Mesothelial cell of epicardium (in vitro differentiated cells): ENCODE measurements at regions not wholly inside any gene's neighbourhood (a gene's known extent, or its start where the extent isn't known, plus 50 kb on each side); places are given as distances from the start of the nearest gene placed in this dataset.

ENCODE experiments used
- DNase-seq, 2 experiments: peaks; one replicate each; pipeline ENCODE4 v3.0.0; 2021; ENCODE audit warnings: low spot score in 2 of 2; ENCODE audit not compliant: unreplicated experiment in 2 of 2
- H3K27ac Mint-ChIP-seq: 2 replicates; pipeline ENCODE4 v1.8.0; 2021; ENCODE audit warnings: mixed read lengths
- H3K27me3 Mint-ChIP-seq: 2 replicates; pipeline ENCODE4 v1.8.0; 2021; ENCODE audit warnings: low read depth, mixed read lengths
- H3K36me3 Mint-ChIP-seq: 2 replicates; pipeline ENCODE4 v1.8.0; 2021; ENCODE audit warnings: mixed read lengths
- H3K4me1 Mint-ChIP-seq: 2 replicates; pipeline ENCODE4 v1.8.0; 2021; ENCODE audit warnings: mixed read lengths
- H3K4me3 Mint-ChIP-seq: 2 replicates; pipeline ENCODE4 v1.8.0; 2021; ENCODE audit warnings: mild to moderate bottlenecking, moderate library complexity, mixed read lengths
- H3K9me3 Mint-ChIP-seq: 2 replicates; pipeline ENCODE4 v1.8.0; 2021; ENCODE audit warnings: mixed read lengths
- TF ChIP-seq, protein P1 (sequence below): fragments of 200-600 bp; sonication (generic); IDR thresholded peaks from one replicate; pipeline ENCODE4 v1.5.0; 2021; ENCODE audit warnings: antibody characterized with exemption; ENCODE audit not compliant: unreplicated experiment

DNA sequence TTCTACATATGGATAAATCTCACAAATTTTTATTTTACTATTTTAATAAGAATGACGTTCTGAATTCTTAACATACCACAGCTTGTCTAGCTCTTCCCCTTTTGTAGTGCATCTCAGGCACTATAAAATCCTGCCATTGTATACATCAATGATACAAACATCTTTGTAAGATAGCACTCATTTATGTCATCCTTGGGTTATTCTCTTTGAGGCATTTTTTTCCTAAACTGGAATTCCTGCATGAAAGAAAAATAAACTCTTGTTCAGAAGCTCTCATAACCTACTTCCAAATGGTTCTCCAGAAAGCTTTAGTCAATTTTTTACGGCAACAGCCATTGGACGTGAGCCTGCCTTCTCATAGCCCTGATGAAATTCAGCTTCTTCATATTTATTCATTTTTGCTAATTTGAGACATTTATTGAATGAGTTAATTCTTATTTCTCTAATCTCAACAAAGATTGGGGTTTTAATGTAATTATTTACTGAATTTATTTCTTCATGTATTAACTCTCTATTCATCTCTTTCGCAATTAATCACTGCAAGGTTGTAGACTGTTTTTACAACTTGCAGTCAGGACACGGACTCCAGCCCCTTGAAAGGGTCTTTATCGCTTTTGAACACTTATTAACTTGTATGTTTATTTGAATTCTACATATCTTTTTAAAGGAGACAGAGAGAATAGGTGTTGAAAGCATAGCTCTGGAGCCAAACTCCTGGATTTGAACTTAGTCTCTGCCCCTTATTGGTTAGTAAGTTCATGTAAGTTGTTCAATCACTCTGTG is 57.6 kb upstream of the PARD3B start:
- DNase-seq: no peak
- Mint-ChIP-seq H3K36me3 (no peaks in the 10 kb centered on the region), H3K4me1 (peaks cover 2% of the 10 kb centered on the region), H3K27ac (no peak overlapping the region), H3K27me3 (no peaks in the 10 kb centered on the region), H3K4me3 (no peak overlapping the region), H3K9me3 (no peaks in the 10 kb centered on the region)
- TF ChIP-seq, protein P1, sequence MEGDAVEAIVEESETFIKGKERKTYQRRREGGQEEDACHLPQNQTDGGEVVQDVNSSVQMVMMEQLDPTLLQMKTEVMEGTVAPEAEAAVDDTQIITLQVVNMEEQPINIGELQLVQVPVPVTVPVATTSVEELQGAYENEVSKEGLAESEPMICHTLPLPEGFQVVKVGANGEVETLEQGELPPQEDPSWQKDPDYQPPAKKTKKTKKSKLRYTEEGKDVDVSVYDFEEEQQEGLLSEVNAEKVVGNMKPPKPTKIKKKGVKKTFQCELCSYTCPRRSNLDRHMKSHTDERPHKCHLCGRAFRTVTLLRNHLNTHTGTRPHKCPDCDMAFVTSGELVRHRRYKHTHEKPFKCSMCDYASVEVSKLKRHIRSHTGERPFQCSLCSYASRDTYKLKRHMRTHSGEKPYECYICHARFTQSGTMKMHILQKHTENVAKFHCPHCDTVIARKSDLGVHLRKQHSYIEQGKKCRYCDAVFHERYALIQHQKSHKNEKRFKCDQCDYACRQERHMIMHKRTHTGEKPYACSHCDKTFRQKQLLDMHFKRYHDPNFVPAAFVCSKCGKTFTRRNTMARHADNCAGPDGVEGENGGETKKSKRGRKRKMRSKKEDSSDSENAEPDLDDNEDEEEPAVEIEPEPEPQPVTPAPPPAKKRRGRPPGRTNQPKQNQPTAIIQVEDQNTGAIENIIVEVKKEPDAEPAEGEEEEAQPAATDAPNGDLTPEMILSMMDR: no peak

GRCh38 chr2:204491528-204491927 is 53.7 kb upstream of the PARD3B start:
- Mint-ChIP-seq H3K4me3 (no peak overlapping the region), H3K27me3 (no peaks in the 10 kb centered on the region), H3K27ac (no peak overlapping the region), H3K36me3 (no peaks in the 10 kb centered on the region), H3K9me3 (peaks cover 5% of the 10 kb centered on the region), H3K4me1 (peaks cover 2% of the 10 kb centered on the region)
- no peak for DNase-seq
- TF ChIP-seq, protein P1: no peak

DNA sequence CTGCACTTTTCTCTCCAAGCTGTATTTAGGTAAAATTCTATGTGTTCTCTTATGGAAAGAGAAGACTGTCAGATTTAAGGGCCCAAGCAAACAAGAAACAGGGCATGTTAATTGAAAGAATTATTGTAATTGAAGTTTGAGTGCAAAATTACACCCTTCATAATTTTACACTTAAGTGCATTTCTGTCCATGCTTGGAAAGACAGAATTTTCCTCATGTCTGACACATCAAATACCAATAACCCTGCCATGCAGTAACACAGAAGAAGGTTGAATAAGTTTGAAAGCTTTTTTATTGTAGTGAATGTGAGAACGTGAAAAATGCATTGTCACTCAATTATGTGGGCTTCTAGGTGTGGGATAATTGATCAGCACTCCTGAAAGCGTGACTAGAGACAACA is 52.9 kb upstream of the PARD3B start:
- peaks cover 3% of the 10 kb centered on the region for H3K27me3 Mint-ChIP-seq
- peaks cover 5% of the 10 kb centered on the region for H3K9me3 Mint-ChIP-seq
- TF ChIP-seq, protein P1: no peak
- no peaks in the 10 kb centered on the region for H3K36me3 Mint-ChIP-seq
- DNase-seq: no peak
- H3K27ac Mint-ChIP-seq: no peak overlapping the region
- H3K4me3 Mint-ChIP-seq: no peak overlapping the region
- H3K4me1 Mint-ChIP-seq: peaks cover 2% of the 10 kb centered on the region

DNA sequence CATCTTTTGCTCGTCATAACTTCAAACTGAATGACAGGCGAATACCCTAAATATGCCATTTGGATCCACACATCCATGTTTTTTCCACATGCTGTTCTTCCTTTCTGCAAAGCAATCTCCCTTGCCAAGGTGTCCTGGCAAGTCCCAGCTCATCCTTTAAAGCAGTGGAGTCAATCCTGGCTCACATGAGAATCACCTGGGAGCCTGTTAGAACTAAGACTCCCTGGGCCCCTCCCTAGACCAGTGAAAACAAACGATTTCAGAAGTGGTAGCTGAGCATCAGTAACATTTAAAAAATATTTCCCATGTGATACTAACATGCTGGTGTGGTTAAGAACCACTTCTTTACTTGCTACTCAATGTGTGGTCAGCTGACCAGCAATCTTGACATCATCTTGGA is 50.6 kb upstream of the PARD3B start:
- no peak overlapping the region for H3K4me3 Mint-ChIP-seq
- no peaks in the 10 kb centered on the region for H3K4me1 Mint-ChIP-seq
- DNase-seq: no peak
- no peak overlapping the region for H3K27ac Mint-ChIP-seq
- no peaks in the 10 kb centered on the region for H3K36me3 Mint-ChIP-seq
- H3K27me3 Mint-ChIP-seq: peaks cover 3% of the 10 kb centered on the region
- TF ChIP-seq, protein P1: no peak
- H3K9me3 Mint-ChIP-seq: peaks cover 5% of the 10 kb centered on the region

- Mint-ChIP-seq H3K4me3 (no peak overlapping the region), H3K27ac (no peak overlapping the region), H3K4me1 (no peaks in the 10 kb centered on the region), H3K36me3 (no peaks in the 10 kb centered on the region), H3K27me3 (peaks cover 3% of the 10 kb centered on the region), H3K9me3 (peaks cover 5% of the 10 kb centered on the region)
- DNase-seq: no peak
- TF ChIP-seq, protein P1: no peak
These were observed 49.9 kb upstream of the PARD3B start for GRCh38 chr2:204495381-204495780.
